Glutamatergic neuron (in vitro differentiated cells): ENCODE measurements at regions not wholly inside any gene's neighbourhood (a gene's known extent, or its start where the extent isn't known, plus 50 kb on each side); places are given as distances from the start of the nearest gene placed in this dataset.

ENCODE experiments used
- DNase-seq: peaks from one replicate; pipeline ENCODE4 v3.0.0; 2022
- H3K27ac Mint-ChIP-seq: one replicate; pipeline ENCODE4 v1.8.0; 2020; ENCODE audit warnings: mild to moderate bottlenecking, mixed read lengths, inconsistent platforms; ENCODE audit not compliant: unreplicated experiment
- H3K27me3 Mint-ChIP-seq: one replicate; pipeline ENCODE4 v1.8.0; 2020; ENCODE audit warnings: mild to moderate bottlenecking, moderate library complexity, mixed read lengths, inconsistent platforms; ENCODE audit not compliant: unreplicated experiment
- H3K36me3 Mint-ChIP-seq: one replicate; pipeline ENCODE4 v1.8.0; 2020; ENCODE audit warnings: mild to moderate bottlenecking, mixed read lengths, inconsistent platforms; ENCODE audit not compliant: unreplicated experiment
- H3K4me1 Mint-ChIP-seq: one replicate; pipeline ENCODE4 v1.8.0; 2020; ENCODE audit warnings: mild to moderate bottlenecking, low read depth, mixed read lengths, inconsistent platforms; ENCODE audit not compliant: unreplicated experiment
- H3K4me3 Mint-ChIP-seq: one replicate; pipeline ENCODE4 v1.8.0; 2020; ENCODE audit warnings: mild to moderate bottlenecking, mixed read lengths, inconsistent platforms; ENCODE audit not compliant: unreplicated experiment
- H3K9me3 Mint-ChIP-seq: one replicate; pipeline ENCODE4 v1.8.0; 2020; ENCODE audit warnings: mild to moderate bottlenecking, moderate library complexity, mixed read lengths, inconsistent platforms; ENCODE audit not compliant: unreplicated experiment
- CTCF ChIP-seq: fragments of 200-600 bp; sonication (generic); IDR thresholded peaks from one replicate; pipeline ENCODE4 v1.5.0; 2021; ENCODE audit not compliant: partially characterized antibody, unreplicated experiment

GRCh38 chr6:120352491-120352890 is 981.8 kb downstream of the TBC1D32 start:
- no peak for TF ChIP-seq CTCF
- DNase-seq: no peak
- Mint-ChIP-seq H3K27me3 (no peaks in the 10 kb centered on the region), H3K4me3 (no peak overlapping the region), H3K9me3 (no peaks in the 10 kb centered on the region), H3K36me3 (no peaks in the 10 kb centered on the region), H3K27ac (no peak overlapping the region), H3K4me1 (no peaks in the 10 kb centered on the region)

- no peaks in the 10 kb centered on the region for H3K9me3 Mint-ChIP-seq
- H3K4me1 Mint-ChIP-seq: no peaks in the 10 kb centered on the region
- H3K27ac Mint-ChIP-seq: no peak overlapping the region
- no peak for DNase-seq
- no peaks in the 10 kb centered on the region for H3K36me3 Mint-ChIP-seq
- no peak for TF ChIP-seq CTCF
- no peak overlapping the region for H3K4me3 Mint-ChIP-seq
- H3K27me3 Mint-ChIP-seq: no peaks in the 10 kb centered on the region
Measured at GRCh38 chr6:120348926-120349325, 985.4 kb downstream of the TBC1D32 start.

- H3K36me3 Mint-ChIP-seq: no peaks in the 10 kb centered on the region
- no peaks in the 10 kb centered on the region for H3K4me1 Mint-ChIP-seq
- no peaks in the 10 kb centered on the region for H3K9me3 Mint-ChIP-seq
- no peak for TF ChIP-seq CTCF
- no peak overlapping the region for H3K4me3 Mint-ChIP-seq
- no peak overlapping the region for H3K27ac Mint-ChIP-seq
- no peaks in the 10 kb centered on the region for H3K27me3 Mint-ChIP-seq
- DNase-seq: no peak
Measured at GRCh38 chr6:120328521-120328920, 979.0 kb upstream of the MAN1A1 start.

- Mint-ChIP-seq H3K27me3 (no peaks in the 10 kb centered on the region), H3K4me3 (no peak overlapping the region), H3K27ac (no peak overlapping the region), H3K4me1 (no peaks in the 10 kb centered on the region), H3K36me3 (peaks cover 4% of the 10 kb centered on the region), H3K9me3 (peaks cover 4% of the 10 kb centered on the region)
- no peak for DNase-seq
- TF ChIP-seq CTCF: no peak
Measured at GRCh38 chr6:120320481-120321162, 971.1 kb upstream of the MAN1A1 start.

GRCh38 chr6:120304223-120304622 is 954.7 kb upstream of the MAN1A1 start:
- no peak overlapping the region for H3K27ac Mint-ChIP-seq
- no peaks in the 10 kb centered on the region for H3K36me3 Mint-ChIP-seq
- H3K27me3 Mint-ChIP-seq: no peaks in the 10 kb centered on the region

More at GRCh38 chr6:120304223-120304622, 954.7 kb upstream of the MAN1A1 start:
- DNase-seq: no peak
- no peaks in the 10 kb centered on the region for H3K4me1 Mint-ChIP-seq
- H3K9me3 Mint-ChIP-seq: no peaks in the 10 kb centered on the region
- TF ChIP-seq CTCF: no peak
- no peak overlapping the region for H3K4me3 Mint-ChIP-seq
